ENCODE measurements at regions not wholly inside any gene's neighbourhood (a gene's known extent, or its start where the extent isn't known, plus 50 kb on each side); places are given as distances from the start of the nearest gene placed in this dataset.
A peak's percentile ranks its signal among the peaks of the same experiment; 100 is the strongest.
"Not testable (repeated sequence)": the region's sequence is repeated elsewhere in the genome, so short reads cannot be mapped to it uniquely, and the experiment has no call there.

- DNase-seq, result peak; percentile 10
These were observed 423.2 kb downstream of the PYDC2 start for GRCh38 chr3:191884132-191884531.

GRCh38 chr3:191889106-191889505 lies 428.1 kb downstream of the PYDC2 start:
- DNase-seq, result no peak

- peak; percentile 88 for DNase-seq
These were observed 428.8 kb downstream of the PYDC2 start for GRCh38 chr3:191889756-191890155.

- no peak for DNase-seq
These were observed 433.4 kb downstream of the PYDC2 start for GRCh38 chr3:191894406-191894805.

- peak; percentile 17 for DNase-seq
These were observed 440.8 kb downstream of the PYDC2 start for GRCh38 chr3:191901741-191902140.

- DNase-seq, result no peak
These were observed 451.7 kb downstream of the PYDC2 start for GRCh38 chr3:191912616-191913204.

- DNase-seq, result peak; percentile 70
These were observed 454.7 kb downstream of the PYDC2 start for GRCh38 chr3:191915712-191916111.

- peak; percentile 6 for DNase-seq
These were observed 458.6 kb downstream of the PYDC2 start for GRCh38 chr3:191919491-191920026.

GRCh38 chr3:191922570-191922969 lies 461.6 kb downstream of the PYDC2 start:
- DNase-seq, result no peak

- DNase-seq, result not testable (repeated sequence)
These were observed 466.3 kb downstream of the PYDC2 start for GRCh38 chr3:191927183-191927817.

GRCh38 chr3:191927998-191928397 lies 467.0 kb downstream of the PYDC2 start:
- DNase-seq, result not testable (repeated sequence)

- no peak for DNase-seq
These were observed 483.9 kb downstream of the PYDC2 start for GRCh38 chr3:191944835-191945234.

GRCh38 chr3:191952186-191952585 lies 491.2 kb downstream of the PYDC2 start:
- DNase-seq, result no peak

GRCh38 chr3:191952609-191953008 lies 491.6 kb downstream of the PYDC2 start:
- no peak for DNase-seq

GRCh38 chr3:191958980-191959671 lies 498.2 kb downstream of the PYDC2 start:
- DNase-seq, result no peak

GRCh38 chr3:191959876-191960413 lies 499.0 kb downstream of the PYDC2 start:
- DNase-seq, result peak; percentile 8

- DNase-seq, result peak; percentile 9
These were observed 500.1 kb downstream of the PYDC2 start for GRCh38 chr3:191961022-191961421.

- peak; percentile 4 for DNase-seq
These were observed 500.6 kb downstream of the PYDC2 start for GRCh38 chr3:191961529-191961928.

- no peak for DNase-seq
These were observed 501.4 kb downstream of the PYDC2 start for GRCh38 chr3:191962324-191962723.

GRCh38 chr3:191963182-191963581 lies 502.2 kb downstream of the PYDC2 start:
- peak; percentile 89 for DNase-seq

- no peak for DNase-seq
These were observed 505.6 kb downstream of the PYDC2 start for GRCh38 chr3:191966556-191966955.

- no peak for DNase-seq
These were observed 507.3 kb downstream of the PYDC2 start for GRCh38 chr3:191968299-191968698.

GRCh38 chr3:191972714-191973398 lies 511.9 kb downstream of the PYDC2 start:
- DNase-seq, result no peak
